UCSD-AML1 (cell line): ENCODE measurements at regions not wholly inside any gene's neighbourhood (a gene's known extent, or its start where the extent isn't known, plus 50 kb on each side); places are given as distances from the start of the nearest gene placed in this dataset.

Experiments used
- DNase-seq: peaks from one replicate; lab custom pipeline; 2025; ENCODE audit not compliant: unreplicated experiment; lab: John Stamatoyannopoulos, UW

DNA sequence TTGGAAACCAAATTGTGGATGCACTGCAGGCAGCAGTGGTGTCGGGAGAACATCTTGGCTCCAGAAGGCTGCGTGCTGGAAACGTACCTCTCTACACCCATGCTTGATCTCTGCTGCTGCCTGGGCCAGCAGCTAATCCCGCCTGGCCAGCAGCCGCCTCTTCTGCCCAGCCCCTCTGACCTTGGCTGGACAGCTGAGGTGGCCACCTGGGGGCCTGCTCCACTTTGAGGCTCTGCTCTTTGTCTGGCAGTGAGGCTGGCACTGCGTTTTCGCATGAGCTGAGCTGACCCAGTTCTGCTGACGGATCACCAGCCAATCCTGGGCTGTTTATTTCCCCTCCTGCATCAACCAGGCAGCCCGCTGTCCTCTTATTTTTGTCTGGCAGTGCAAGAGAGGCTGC is 154.9 kb downstream of the TENT4A start:
- no peak for DNase-seq

DNA sequence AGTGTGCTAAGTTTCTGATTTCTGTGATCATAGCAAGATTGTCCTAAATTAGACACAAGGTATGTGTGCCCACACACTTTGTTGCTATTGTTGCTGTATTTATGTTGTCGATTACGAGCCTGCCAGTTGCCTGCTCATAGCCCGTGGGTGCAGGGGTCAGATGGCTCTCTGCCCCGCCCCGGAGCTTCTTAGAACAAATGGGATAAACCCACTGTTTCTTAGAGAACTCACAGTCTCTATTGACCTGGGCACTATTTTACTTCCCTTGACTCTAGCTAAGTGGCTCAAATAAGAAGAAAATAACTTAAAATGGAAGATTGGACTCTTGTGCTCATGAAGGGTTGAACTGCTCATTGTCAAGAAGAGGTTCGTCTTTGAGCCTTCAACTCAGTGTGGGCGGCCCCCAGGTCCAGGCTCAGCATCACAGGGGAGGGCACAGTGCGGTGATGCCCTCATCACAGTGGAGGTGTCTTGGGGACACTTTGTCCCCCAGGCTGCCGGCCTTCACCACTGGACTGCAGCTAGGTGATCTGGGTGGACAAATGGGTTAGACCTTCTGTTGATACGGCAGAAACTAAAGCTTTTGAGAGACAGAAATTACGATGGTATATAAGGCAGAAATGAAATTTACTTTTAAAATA is 155.5 kb downstream of the TENT4A start:
- no peak for DNase-seq

DNA sequence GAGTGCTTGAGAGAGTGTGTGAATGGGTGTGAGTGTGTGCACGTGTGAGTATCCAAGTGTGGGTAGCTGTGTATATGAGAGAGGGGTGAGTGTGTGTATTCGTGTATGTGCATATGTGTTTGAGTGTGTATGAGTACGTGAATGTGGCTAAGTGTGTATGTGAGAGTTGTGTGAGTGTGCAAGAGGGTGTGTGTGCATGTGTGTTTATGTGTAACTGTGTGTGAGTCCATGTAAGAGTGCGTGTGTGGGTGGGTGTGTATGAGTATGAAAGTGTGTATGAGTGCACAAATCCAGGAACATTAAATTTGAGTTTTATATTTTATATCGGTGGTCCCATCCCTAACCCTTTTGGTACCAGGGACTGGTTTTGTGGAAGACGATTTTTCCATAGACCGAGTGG is 156.4 kb downstream of the TENT4A start:
- no peak for DNase-seq

DNA sequence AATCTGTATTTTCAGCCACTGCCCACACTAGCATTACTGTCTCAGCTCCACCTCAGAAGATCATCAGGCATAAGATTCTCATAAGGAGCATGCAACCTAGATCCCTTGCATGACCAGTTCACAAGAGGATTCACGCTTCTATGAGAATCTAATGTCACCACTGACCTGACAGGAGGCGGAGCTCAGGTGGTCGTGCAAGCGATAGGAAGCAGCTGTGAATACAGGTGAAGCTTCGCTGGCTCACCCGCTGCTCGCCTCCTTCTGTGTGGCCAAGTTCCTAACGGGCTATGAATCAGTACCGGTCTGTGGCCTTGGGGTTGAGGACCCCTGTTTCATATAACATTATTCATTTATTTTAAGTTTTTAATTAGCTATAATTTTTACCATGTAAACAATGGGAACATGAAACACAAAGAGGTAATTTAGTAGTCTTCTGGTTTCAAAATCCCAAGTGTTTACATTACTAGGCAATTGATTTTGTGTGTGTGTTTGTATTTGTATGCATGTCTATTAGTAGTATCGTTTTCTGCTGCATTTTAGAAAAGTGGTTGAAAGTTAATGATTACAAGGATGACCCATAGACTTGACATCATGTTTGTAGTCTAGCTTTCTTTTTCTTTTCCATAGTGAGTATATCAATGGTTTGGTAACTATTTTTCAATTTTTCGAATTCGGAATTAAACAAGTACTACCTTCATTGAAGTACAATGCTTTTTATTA is 159.4 kb downstream of the TENT4A start:
- DNase-seq = no peak

GRCh38 chr5:6873359-6873758 is 160.1 kb downstream of the TENT4A start:
- no peak for DNase-seq

DNA sequence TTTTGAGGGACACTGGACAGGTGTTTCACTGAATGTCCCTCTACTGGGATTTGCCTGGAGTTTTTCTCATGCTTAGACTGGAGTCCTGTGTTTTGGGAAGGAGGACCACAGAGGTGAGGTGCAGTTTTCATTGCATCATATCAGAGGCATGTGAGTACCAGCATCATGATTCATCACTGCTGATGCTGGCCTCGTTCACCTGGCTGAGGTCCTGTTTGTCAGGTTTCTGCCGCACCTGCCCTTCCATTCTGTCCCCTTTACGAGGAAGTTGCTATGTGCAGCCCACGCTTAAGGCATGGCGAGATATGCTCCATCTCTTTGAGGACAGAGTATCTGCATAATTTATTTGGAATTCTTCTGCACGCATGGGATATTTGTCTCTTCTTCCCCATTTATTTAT is 162.1 kb downstream of the TENT4A start:
- no peak for DNase-seq

DNA sequence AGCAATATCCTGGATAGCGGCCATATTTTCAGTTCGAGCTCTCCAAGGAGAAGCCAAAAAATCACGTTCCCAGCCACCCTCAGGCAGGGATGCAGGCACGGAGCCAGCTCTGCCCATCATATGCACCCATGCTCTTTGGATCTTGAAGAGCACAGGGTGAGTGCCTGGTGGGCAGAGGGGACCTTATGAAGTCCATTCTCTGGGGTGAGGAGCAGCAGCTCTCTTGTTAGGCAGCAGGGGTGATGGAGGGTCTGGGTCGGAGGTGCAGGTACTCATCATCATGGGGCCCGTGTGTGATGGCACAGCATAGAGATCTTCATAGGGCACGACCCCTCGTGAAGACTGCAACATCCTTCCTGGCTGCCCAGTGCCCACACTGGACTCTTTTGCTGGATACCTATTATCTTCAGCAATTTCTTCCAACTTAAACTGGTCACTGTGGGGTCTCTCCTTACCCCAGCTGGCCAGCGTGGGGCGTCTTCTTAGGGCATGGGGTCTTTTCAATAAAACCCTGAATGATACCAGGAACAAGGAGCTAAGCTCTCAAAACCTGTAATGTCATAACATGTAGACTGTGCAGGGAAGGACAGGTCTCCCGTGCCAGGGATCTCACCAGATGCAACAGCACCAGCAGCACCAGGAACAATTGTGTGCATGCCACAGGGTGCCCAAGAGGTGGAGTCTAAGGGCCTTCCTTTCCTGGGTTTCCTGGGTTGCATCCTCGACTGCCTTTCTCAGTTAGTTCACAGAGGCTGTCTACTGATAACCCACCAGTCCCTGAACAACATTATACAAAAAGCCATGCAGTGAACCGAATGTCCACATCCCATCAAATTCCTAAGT is 165.0 kb downstream of the TENT4A start:
- DNase-seq = no peak

- no peak for DNase-seq
Measured at GRCh38 chr5:6885581-6885980, 172.3 kb downstream of the TENT4A start.

- no peak for DNase-seq
Measured at GRCh38 chr5:6886866-6887265, 173.6 kb downstream of the TENT4A start.

DNA sequence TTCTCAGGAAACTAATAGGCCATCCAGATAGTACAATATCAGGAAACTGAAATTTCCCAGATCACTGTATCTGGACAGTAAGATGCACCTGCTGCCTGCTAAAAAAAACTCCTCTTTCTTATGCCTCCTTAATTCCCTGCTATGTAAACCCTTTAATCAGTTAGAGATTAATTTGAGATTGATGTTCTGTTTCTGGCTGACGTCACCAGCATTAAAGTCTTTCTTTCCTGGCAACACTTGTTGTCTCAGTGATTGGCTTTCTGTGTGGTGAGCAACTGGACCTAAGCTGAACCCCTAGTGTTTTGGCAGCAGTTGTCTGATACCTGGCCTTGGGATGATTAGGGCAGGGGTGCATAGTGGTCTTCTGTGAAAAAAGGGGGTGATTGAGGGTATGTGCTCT is 175.8 kb downstream of the TENT4A start:
- no peak for DNase-seq

- no peak for DNase-seq
Measured at GRCh38 chr5:6899221-6899620, 186.0 kb downstream of the TENT4A start.

- DNase-seq = no peak
Measured at GRCh38 chr5:6900247-6901227, 187.3 kb downstream of the TENT4A start.

DNA sequence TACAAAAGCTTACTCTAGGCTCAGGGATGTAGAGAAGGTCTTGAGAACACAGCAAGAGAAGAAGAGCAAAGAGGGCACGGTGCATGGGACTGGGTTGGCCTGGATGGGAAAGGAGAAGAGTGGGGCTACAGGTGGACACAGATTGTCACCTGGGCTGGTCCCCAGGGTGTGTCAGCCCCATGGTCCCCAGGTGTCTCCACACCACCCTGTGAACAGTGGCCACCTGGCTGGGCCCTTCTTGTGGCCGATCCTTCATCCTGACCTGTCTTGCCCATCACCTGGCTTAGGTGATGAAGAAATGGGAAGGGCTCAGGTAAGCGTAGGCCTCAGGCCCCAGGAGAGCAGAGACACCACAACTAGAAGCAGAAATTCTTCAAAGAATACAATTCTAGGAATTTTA is 188.9 kb downstream of the TENT4A start:
- DNase-seq = no peak

- DNase-seq = no peak
Measured at GRCh38 chr5:6902597-6902996, 189.4 kb downstream of the TENT4A start.

GRCh38 chr5:6903934-6904333 is 190.7 kb downstream of the TENT4A start:
- DNase-seq = no peak

GRCh38 chr5:6904860-6905259 is 191.6 kb downstream of the TENT4A start:
- DNase-seq = no peak

DNA sequence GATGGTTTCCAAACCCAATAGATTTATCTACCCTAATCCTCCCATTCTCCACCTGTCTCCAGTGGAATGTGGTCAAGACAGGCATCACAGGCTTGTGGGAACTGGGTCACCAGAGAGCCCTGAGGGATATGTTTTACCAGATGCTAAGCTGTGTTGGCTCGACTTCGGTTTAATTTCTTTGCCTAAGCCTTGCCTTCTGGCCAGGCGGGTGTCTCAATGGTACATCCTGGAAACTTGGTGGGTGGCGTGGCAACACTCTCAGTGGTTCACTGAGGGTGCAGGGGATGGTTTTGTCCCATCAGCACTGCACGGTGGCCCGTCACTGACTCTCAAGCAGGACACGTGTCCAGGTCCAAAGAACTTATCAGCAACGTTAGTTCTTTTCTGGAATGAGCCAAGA is 192.2 kb downstream of the TENT4A start:
- DNase-seq = no peak

DNA sequence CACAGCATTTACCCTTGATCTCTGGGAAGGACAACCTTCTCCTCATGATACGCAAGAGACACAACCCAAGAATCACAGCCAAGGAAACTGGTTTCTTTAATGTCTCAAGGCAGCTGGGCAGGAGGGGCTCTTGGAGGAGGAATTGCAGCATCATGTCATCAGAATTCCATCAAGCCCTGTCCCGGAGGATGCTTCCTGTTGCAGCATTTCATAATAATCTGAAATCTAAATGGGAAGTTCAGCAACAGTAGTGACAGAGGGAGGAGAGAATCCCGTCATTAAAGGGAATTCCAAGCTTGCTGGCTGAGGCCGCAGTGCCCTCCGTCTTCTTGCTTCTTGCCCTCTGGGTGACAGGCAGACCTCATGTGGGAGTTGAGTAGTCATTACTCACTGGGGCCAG is 192.7 kb downstream of the TENT4A start:
- no peak for DNase-seq

DNA sequence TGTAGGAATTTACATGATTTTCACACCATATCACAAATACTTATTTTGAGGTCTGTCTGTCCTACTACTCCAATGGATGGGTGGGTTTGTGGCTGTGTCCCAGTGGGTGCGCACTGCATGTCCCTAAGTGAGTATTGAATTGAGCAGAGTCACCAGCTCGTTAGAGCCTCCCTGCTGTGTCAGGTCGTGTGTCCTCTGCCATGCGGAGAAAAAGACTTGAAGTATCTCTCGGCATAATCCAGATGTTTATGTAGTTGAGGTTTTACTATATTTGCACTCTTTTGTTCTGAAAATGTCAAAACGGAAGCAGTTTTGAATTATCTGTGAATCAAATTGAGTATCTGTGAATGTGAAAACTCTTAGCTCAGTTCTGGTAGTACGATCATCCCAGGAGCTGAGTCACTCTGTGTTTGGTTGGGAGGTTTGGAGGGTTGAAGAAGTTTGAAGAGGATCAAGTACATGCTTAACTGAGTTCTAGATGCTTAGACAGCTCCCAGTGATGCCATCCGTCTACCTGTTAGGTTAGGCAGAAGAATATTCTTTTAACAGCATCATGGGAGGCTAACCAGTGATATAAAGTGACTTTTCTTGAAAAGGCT is 194.2 kb downstream of the TENT4A start:
- DNase-seq = no peak

GRCh38 chr5:6909901-6910300 is 196.7 kb downstream of the TENT4A start:
- no peak for DNase-seq
